ENCODE measurements at regions not wholly inside any gene's neighbourhood (a gene's known extent, or its start where the extent isn't known, plus 50 kb on each side); places are given as distances from the start of the nearest gene placed in this dataset.

DNA sequence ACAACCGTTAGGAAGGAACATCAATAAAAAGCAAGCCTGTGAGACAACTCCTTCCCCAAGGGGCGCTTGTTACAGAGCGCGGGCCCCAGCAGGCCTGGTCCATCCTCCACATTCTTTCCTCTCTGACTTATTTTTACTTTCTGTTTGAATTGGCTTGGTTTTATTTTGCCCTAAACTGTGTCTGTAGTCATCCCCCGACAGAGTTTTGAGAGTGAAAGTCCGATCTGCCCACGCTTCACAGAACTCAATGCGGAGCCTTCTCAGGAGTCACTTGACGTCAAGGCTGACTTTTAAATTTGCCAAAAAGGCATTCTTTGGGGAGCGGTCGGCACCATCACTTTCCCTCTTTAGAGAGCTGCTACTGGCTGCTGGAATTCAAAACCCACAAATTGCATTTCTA lies 150.1 kb upstream of the KLF6 start:
- 51 to 61% methylated on average over 11 of the region's 11 CpGs for WGBS, 2 donors
- H3K4me1 ChIP-seq, result peaks cover 0 to 24% (median 10%) of the 10 kb centered on the region in 9 donors
- H3K36me3 ChIP-seq, result no peaks in the 10 kb centered on the region
- H3K4me3 ChIP-seq, result peak overlapping the region in 8 of 10 donors; percentile 2 to 36 (median 20)
- H3K27ac ChIP-seq, result peak overlapping the region; percentile 32 to 80 (median 60)
- DNase-seq, result peak; percentile 26 to 73
- H3K27me3 ChIP-seq, result no peaks in the 10 kb centered on the region
- H3K9me3 ChIP-seq, result no peaks in the 10 kb centered on the region
- peak; percentile 60 to 92 (median 84) for ATAC-seq
- peak in 2 of 9 donors; percentile 20 to 24 for TF ChIP-seq CTCF (IDR thresholded peaks at IDR 0.05)
- intact Hi-C loops (cut with DNase I), result no loop called here

DNA sequence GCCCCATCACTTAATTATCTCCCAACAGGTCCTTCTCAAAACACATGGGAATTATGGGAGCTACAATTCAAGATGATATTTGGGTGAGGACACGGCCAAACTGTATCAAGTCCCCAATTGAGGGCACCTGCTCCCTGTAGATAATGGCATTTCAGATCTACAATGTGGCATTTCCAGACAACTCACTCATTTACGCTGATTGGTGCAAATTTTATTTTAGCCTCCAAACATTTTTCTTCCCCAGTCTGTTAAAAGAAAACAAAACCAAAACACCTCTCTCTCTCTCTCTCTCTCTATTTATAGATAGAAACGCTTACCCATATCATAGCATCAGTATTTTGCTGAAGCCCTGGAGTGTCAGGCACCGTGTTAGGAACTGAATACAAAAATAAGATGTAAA lies 148.7 kb upstream of the KLF6 start:
- ATAC-seq (no peak), DNase-seq (no peak)
- intact Hi-C loops (cut with DNase I), result no loop called here
- Histone ChIP-seq H3K4me3 (no peak overlapping the region), H3K36me3 (no peaks in the 10 kb centered on the region), H3K9me3 (no peaks in the 10 kb centered on the region), H3K27ac (peak overlapping the region in 1 of 10 donors; percentile 80), H3K4me1 (peaks cover 0 to 30% (median 11%) of the 10 kb centered on the region in 9 donors), H3K27me3 (no peaks in the 10 kb centered on the region)
- WGBS, 2 donors, result 71 to 86% methylated on average over 4 of the region's 4 CpGs
- TF ChIP-seq CTCF (IDR thresholded peaks at IDR 0.05), result no peak

DNA sequence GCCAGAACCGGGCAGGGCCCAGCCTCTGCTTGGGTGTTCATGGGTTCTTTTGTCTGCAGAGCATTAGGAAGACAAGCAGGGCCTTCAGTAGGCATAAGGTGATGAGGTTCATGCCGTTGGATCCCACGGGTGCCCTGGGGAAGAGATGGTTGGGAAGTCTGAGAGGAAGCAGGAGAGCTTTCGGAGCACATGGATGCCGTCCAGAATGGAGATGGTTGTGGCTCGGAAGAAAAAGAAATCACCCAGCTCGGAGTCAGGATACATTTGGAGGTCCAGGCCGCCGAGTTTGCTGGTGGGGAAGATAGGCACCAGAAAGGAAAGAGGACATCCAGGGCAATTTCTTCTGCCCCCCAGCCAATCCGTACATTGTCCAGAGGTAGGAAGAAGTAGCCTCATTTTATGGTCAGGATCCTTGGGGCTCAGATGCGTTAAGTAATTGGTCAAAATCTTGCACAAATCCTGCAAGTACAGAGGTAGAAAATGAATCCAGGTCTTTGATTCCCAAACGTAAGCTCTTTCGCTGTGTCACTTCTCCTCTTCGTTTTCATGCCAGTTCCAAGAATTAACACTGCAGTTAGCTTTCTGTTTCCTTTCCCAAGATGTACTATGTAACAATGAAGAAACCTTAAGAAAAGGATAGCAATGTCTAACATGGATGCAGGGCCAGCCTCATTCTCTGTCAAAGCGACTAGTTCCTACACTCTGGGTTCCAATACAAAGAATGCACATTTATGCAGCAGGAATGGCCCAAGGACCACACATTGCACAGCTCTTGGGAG lies 147.8 kb upstream of the KLF6 start:
- Histone ChIP-seq H3K27ac (peak overlapping the region in 1 of 10 donors; percentile 52), H3K4me1 (peaks cover 0 to 30% (median 15%) of the 10 kb centered on the region in 9 donors), H3K9me3 (no peaks in the 10 kb centered on the region), H3K36me3 (no peaks in the 10 kb centered on the region), H3K27me3 (no peaks in the 10 kb centered on the region), H3K4me3 (no peak overlapping the region)
- 93 to 95% methylated on average over 15 of the region's 15 CpGs for WGBS, 2 donors
- no peak for TF ChIP-seq CTCF (IDR thresholded peaks at IDR 0.05)
- intact Hi-C loops (cut with DNase I), result no loop called here
- ATAC-seq (no peak), DNase-seq (no peak)

GRCh38 chr10:3931901-3932300 lies 146.9 kb upstream of the KLF6 start:
- H3K9me3 ChIP-seq, result no peaks in the 10 kb centered on the region
- no peak overlapping the region for H3K4me3 ChIP-seq
- intact Hi-C loops (cut with DNase I), result no loop called here
- H3K27me3 ChIP-seq, result no peaks in the 10 kb centered on the region
- no peak for DNase-seq
- no peak for ATAC-seq
- H3K36me3 ChIP-seq, result no peaks in the 10 kb centered on the region
- WGBS, 2 donors, result 96% methylated on average over 7 of the region's 7 CpGs
- H3K4me1 ChIP-seq, result peaks cover 0 to 30% (median 16%) of the 10 kb centered on the region in 9 donors
- no peak overlapping the region for H3K27ac ChIP-seq
- no peak for TF ChIP-seq CTCF (IDR thresholded peaks at IDR 0.05)
